Keratinocyte (primary cell): ENCODE measurements at regions not wholly inside any gene's neighbourhood (a gene's known extent, or its start where the extent isn't known, plus 50 kb on each side); places are given as distances from the start of the nearest gene placed in this dataset.

Source experiments
- DNase-seq: peaks from one replicate; pipeline ENCODE4 v3.0.0-alpha.2; 2011; ENCODE audit warnings: low read depth, missing footprints, low spot score
- FAIRE-seq: peaks from 2 replicates; lab custom pipeline; 2011; peaks lifted over from hg19 to GRCh38; lab: Jason Lieb, UNC
- H2AFZ ChIP-seq: 2 replicates; pipeline ENCODE4 v1.6.0; 2012; ENCODE audit warnings: low read length, control low read depth, inconsistent platforms; ENCODE audit not compliant: control insufficient read depth
- H3K27ac ChIP-seq: 2 replicates; pipeline ENCODE4 v1.5.1; 2011; ENCODE audit warnings: low read length; ENCODE audit not compliant: control insufficient read depth, insufficient read depth
- H3K27me3 ChIP-seq: 3 replicates; pipeline ENCODE4 v1.6.0; 2011; ENCODE audit warnings: low read length; ENCODE audit not compliant: control insufficient read depth, insufficient read depth; ENCODE audit errors: extremely low read depth
- H3K36me3 ChIP-seq, 2 experiments: 2 replicates in 1 of 2; 3 replicates in 1 of 2; pipeline ENCODE4 v1.5.1; 2011; ENCODE audit warnings: low read length in 2 of 2, mild to moderate bottlenecking in 1 of 2; ENCODE audit not compliant: control insufficient read depth in 2 of 2, insufficient read depth in 2 of 2; ENCODE audit errors: extremely low read depth in 1 of 2
- H3K4me1 ChIP-seq: 3 replicates; pipeline ENCODE4 v1.5.1; 2011; ENCODE audit warnings: low read length; ENCODE audit not compliant: control insufficient read depth, insufficient read depth; ENCODE audit errors: extremely low read depth
- H3K4me2 ChIP-seq: 3 replicates; pipeline ENCODE4 v1.6.0; 2011; ENCODE audit warnings: low read depth, low read length; ENCODE audit not compliant: control insufficient read depth, insufficient read depth; ENCODE audit errors: extremely low read depth
- H3K4me3 ChIP-seq, 3 experiments: fragments of 200-600 bp in 1 of 3; sonication (generic) in 1 of 3; 2 replicates in 2 of 3; 3 replicates in 1 of 3; pipeline ENCODE4 v1.5.1; 2011 to 2016; ENCODE audit warnings: low read length in 3 of 3, mild to moderate bottlenecking in 3 of 3, control low read depth in 2 of 3, inconsistent platforms in 1 of 3, low read depth in 1 of 3, mixed read lengths in 1 of 3, mixed run types in 1 of 3, moderate library complexity in 1 of 3; ENCODE audit not compliant: control insufficient read depth in 2 of 3, insufficient read depth in 2 of 3; ENCODE audit errors: extremely low read depth in 1 of 3
- H3K79me2 ChIP-seq: 2 replicates; pipeline ENCODE4 v1.6.0; 2012; ENCODE audit warnings: low read length; ENCODE audit not compliant: control insufficient read depth, insufficient read depth
- H3K9ac ChIP-seq: 3 replicates; pipeline ENCODE4 v1.6.0; 2011; ENCODE audit warnings: low read length; ENCODE audit not compliant: control insufficient read depth, insufficient read depth; ENCODE audit errors: extremely low read depth
- H3K9me1 ChIP-seq: 3 replicates; pipeline ENCODE4 v1.6.0; 2011; ENCODE audit warnings: low read length; ENCODE audit not compliant: control insufficient read depth, insufficient read depth; ENCODE audit errors: extremely low read depth
- H3K9me3 ChIP-seq: 2 replicates; pipeline ENCODE4 v1.5.1; 2012; ENCODE audit warnings: low read depth, low read length; ENCODE audit not compliant: control insufficient read depth
- H4K20me1 ChIP-seq: 3 replicates; pipeline ENCODE4 v1.6.0; 2011; ENCODE audit warnings: low read length; ENCODE audit not compliant: control insufficient read depth, insufficient read depth; ENCODE audit errors: extremely low read depth
- CTCF ChIP-seq, 3 experiments: IDR thresholded peaks in 1 of 3; conservative IDR thresholded peaks in 1 of 3; optimal IDR thresholded peaks in 1 of 3; 2 replicates in 2 of 3; 3 replicates in 1 of 3; pipeline versions ENCODE3 to v1.5.1; 2011; ENCODE audit warnings: low read length in 3 of 3, mild to moderate bottlenecking in 3 of 3, moderate library complexity in 2 of 3, control low read depth in 1 of 3, inconsistent platforms in 1 of 3; ENCODE audit not compliant: insufficient read depth in 2 of 3; ENCODE audit errors: extremely low read depth in 1 of 3
- EZH2 ChIP-seq: IDR thresholded peaks from one replicate; pipeline ENCODE4 v1.6.1; 2012; ENCODE audit warnings: inconsistent platforms, mild to moderate bottlenecking, low read length, moderate library complexity
- dilution Hi-C: fragments of 300-500 bp; cut with MboI; formaldehyde crosslinking; loops from one replicate; pipeline ENCODE4 v1.7.0; 2020; ENCODE audit warnings: low sequenced_read_pairs; ENCODE audit not compliant: extremely low pct_ligation_motif_present

- no peak for DNase-seq
- H3K9me1 ChIP-seq = no peaks in the 10 kb centered on the region
- no peaks in the 10 kb centered on the region for H3K4me1 ChIP-seq
These were observed 298.9 kb downstream of the PDGFC start for GRCh38 chr4:156672492-156673305.

GRCh38 chr4:156665780-156666366, 305.7 kb downstream of the PDGFC start:
- H3K27ac ChIP-seq = no peak overlapping the region

More at GRCh38 chr4:156672492-156673305, 298.9 kb downstream of the PDGFC start:
- Histone ChIP-seq H2AFZ (peak overlapping the region; percentile 32), H3K27me3 (no peaks in the 10 kb centered on the region), H3K27ac (no peak overlapping the region), H3K9ac (no peak overlapping the region), H3K36me3 (no peaks in the 10 kb centered on the region), H4K20me1 (no peaks in the 10 kb centered on the region), H3K79me2 (no peaks in the 10 kb centered on the region), H3K4me3 (no peak overlapping the region), H3K4me2 (peak overlapping the region; percentile 33), H3K9me3 (no peaks in the 10 kb centered on the region)
- peak; percentile 81 for FAIRE-seq
- no peak for TF ChIP-seq EZH2
- TF ChIP-seq CTCF (optimal IDR thresholded peaks at IDR 0.05 in 1 of 3, IDR thresholded peaks at IDR 0.05 in 1 of 3, conservative IDR thresholded peaks at IDR 0.05 in 1 of 3; ENCODE audit: extremely low read depth in 1 of 3, insufficient read depth in 2 of 3, low read length in 3 of 3) = no peak
- dilution Hi-C loops = no loop called here

More at GRCh38 chr4:156665780-156666366, 305.7 kb downstream of the PDGFC start:
- Histone ChIP-seq H3K4me2 (no peak overlapping the region), H4K20me1 (no peaks in the 10 kb centered on the region), H3K9me3 (no peaks in the 10 kb centered on the region), H3K4me1 (no peaks in the 10 kb centered on the region), H3K9me1 (no peaks in the 10 kb centered on the region), H2AFZ (no peak overlapping the region), H3K36me3 (no peaks in the 10 kb centered on the region), H3K79me2 (no peaks in the 10 kb centered on the region), H3K9ac (no peak overlapping the region), H3K4me3 (no peak overlapping the region), H3K27me3 (no peaks in the 10 kb centered on the region)
- no peak for FAIRE-seq
- TF ChIP-seq CTCF (optimal IDR thresholded peaks at IDR 0.05 in 1 of 3, IDR thresholded peaks at IDR 0.05 in 1 of 3, conservative IDR thresholded peaks at IDR 0.05 in 1 of 3; ENCODE audit: extremely low read depth in 1 of 3, insufficient read depth in 2 of 3, low read length in 3 of 3) (no peak), EZH2 (no peak)
- dilution Hi-C loops = no loop called here
- DNase-seq = no peak
